Activated T-helper 1 cell treated with anti-CD3 and anti-CD28 coated beads, Interleukin-2, amount 50 U/mL, for 16 hours (primary cell): ENCODE measurements at regions not wholly inside any gene's neighbourhood (a gene's known extent, or its start where the extent isn't known, plus 50 kb on each side); places are given as distances from the start of the nearest gene placed in this dataset.

Experiments
- DNase-seq, 2 donors: peaks; one replicate each; pipeline ENCODE4 v3.0.0-alpha.2; 2020; ENCODE audit warnings: low read depth in 1 of 2, low spot score in 1 of 2

- DNase-seq: no peak
Measured at GRCh38 chr14:97546491-97547230, 749.5 kb downstream of the VRK1 start.

- no peak for DNase-seq
Measured at GRCh38 chr14:97550463-97550862, 753.3 kb downstream of the VRK1 start.

GRCh38 chr14:97554597-97554996, 757.4 kb downstream of the VRK1 start:
- DNase-seq: no peak

- DNase-seq: no peak
Measured at GRCh38 chr14:97564334-97564733, 767.2 kb downstream of the VRK1 start.

DNA sequence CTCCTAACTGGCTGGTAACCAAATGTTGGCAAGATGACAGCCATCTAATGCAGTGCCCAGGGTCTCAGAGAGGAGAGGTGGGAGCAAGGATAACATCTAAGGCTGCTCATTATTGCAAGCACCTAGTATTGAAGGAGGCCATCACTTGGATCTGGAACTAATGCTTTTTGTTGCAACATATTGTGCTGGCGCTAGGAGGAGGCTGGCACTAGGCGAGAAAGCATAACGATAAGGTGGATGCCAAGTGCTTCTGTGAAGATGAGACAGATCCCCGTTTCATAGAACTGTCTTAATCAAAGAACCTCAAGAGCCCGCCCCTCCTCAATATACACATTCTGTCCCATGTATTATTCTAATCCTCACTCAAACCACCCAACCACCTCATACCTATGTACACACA, 774.0 kb downstream of the VRK1 start:
- DNase-seq: no peak

GRCh38 chr14:97571866-97572555, 774.8 kb downstream of the VRK1 start:
- no peak for DNase-seq

DNA sequence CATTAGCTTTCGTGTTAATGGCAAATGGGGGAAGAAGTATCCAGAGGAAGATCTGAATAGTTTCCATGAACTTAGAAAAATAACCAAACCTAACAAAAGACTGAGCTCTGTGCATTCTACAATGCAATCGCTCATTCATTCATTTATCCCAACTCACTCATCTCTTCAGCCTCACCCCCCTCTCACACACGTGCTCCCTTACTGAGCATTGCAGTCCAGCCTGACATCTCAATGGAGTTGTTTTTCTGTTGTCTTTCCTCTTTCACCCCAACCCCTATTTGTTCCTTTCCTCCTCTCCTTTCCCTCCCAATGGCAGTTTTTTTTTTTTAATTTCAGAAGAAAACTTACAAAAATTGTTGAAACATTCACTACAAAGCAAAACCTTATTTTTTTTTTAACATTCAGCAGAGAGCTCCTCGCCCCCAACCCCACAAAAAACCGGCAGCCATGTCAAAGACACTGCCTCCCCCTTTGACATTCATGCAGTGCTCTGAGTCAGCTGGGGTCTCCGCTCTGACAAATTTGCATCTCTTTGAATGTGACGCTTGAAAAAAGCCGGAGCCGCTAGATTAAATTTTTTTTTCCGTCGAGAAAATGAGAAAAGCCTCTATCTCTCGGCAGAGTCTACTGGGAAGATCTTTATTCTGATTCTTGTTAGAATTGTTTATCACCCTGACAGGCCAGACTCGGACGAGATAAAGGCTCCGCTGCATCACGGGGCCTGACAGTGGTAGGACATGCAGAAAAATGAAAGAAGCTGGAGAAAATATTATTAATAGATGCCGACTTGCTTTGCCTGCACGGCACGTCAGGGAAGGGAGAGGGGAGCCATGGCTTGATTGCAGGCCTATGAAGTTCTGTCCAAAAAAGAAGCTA, 775.6 kb downstream of the VRK1 start:
- no peak for DNase-seq

GRCh38 chr14:97575677-97576076, 778.5 kb downstream of the VRK1 start:
- no peak for DNase-seq

DNA sequence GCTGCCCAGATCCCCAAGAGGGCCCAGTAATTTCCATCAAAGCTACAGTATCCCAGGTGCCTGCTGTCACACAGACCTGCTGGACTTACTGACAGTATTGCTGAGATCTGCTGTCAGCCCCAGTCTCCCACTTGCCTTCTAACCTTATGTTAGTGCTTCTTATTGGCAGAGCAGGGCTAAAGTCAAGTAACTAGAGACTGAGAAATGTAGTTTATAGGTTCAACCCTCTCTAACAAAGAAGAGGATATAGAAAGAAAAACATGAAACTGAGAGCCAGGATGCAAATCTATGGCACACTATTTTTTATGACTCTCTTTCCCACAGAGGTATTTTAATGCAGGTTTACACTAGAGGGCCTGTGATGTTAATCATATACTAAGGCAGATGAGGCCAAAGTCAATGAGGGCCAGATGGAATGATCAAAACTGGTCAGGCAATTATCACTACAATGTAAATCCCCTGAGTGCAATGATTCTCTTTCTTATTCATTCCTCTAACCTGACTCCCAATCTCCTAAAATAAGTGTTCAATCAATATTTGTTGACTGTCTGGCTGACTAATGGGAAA, 781.9 kb downstream of the VRK1 start:
- DNase-seq: no peak

GRCh38 chr14:97581016-97581415, 783.8 kb downstream of the VRK1 start:
- DNase-seq: no peak

GRCh38 chr14:97582022-97582421, 784.8 kb downstream of the VRK1 start:
- DNase-seq: no peak

- no peak for DNase-seq
Measured at GRCh38 chr14:97584528-97584927, 787.3 kb downstream of the VRK1 start.

- DNase-seq: no peak
Measured at GRCh38 chr14:97592341-97592980, 795.3 kb downstream of the VRK1 start.

- DNase-seq: no peak
Measured at GRCh38 chr14:97594306-97594705, 797.1 kb downstream of the VRK1 start.

DNA sequence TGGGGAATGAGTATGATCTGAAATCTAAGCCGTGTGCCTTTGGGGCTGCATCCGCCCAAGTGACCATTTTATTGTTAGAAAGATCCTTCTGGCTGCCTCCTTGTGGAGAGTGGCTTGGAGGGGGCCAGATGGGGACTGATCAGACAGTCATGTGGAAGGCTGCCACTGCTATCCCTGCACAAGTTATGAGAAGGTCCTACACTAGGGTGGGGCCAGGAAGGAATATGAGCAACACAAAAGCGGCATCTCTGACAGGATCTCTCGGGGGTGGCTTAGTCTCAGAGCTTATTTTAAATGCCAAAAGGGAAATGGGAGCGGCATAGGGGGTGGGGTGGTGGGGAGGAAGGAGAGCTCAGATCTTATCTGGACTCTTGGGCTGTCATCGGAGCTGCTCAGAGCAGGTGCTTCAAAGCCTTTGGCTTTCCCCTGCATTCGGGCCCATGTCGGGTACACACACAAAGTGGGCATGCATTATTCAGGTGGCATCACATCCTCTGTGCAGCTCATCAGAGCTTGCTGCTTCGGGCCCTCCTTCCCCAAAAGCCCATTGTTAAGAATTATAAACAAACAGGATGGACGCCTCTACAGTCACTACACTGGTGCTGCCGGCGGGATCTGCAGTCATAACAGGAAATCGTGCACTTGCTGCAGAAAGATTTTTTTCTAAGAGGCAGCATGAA, 805.4 kb downstream of the VRK1 start:
- DNase-seq: peak; percentile 41 to 57

GRCh38 chr14:97603201-97603600, 806.0 kb downstream of the VRK1 start:
- peak in 1 of 2 donors; percentile 26 for DNase-seq

DNA sequence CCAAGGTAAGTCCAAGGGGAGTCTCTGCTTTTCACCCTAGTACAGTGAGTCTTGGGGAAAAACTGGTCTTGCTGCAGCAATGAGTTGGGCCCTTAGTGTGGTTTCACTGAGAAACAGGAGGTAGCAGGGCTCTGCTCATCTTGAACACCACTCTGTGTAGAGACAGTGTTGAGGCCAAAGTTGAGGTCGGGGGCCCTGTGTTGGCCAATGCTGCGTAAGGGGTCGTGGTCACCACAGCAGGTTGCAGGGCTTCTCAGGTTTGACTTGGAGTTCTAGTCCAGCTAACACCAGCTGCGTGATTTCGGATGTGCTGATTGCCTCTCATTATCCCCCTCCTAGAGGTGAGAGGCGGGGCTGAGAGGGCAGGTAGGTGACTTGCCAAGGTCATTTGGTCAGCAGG, 807.5 kb downstream of the VRK1 start:
- no peak for DNase-seq

DNA sequence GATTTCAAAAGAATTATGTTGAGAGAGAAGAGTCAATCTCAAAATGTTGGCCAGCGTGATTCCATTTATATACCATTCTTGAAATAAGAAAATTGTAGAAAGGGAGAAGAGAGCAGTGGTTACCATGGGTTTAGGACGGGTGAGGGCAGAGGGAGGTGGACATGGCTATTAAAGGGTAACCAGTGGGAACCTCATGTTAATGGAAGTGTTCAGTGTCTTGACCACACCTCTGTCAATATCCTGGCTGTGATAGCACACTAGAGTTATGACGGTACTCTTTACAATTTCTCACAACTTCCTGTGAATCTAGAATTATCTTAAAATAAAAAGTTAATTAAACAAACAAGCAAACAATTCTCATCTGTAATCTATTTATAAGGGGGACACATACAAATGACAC, 821.2 kb downstream of the VRK1 start:
- DNase-seq: no peak

DNA sequence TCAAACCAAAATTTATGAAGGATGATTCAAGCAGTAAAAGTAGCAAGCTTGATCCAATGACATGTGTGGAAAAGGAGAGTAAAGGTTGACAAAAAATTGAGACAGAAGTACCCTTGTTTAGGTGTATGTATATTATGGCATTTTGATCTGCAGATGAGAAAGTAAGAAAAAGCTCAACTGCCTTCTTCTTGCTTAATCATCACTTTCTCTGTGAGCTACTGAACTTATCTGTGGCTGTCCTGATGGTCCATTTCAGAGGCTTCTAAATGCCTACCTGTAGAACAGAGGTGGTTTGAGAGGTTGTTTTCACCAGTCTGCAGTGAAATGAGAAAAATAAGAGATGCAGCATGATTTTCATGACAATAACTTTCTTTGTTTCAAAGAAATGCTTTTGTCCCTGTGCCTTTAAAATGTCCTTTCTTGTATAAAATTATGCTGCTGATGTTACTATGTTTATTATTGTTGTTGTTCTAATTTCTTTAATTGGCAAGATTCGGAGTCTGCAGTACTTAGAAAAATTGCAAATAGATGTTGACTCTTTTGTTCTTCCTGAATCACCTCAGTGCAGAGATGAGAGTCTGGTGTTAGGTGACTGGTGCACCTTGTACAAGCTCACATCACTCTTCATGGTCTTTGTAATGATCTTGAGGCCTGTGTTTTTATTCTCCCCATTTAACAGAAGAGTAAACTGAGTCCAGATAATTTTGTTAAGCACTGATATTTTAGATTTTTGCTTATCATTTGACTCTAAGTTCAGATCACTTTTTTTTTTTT, 821.9 kb downstream of the VRK1 start:
- no peak for DNase-seq

DNA sequence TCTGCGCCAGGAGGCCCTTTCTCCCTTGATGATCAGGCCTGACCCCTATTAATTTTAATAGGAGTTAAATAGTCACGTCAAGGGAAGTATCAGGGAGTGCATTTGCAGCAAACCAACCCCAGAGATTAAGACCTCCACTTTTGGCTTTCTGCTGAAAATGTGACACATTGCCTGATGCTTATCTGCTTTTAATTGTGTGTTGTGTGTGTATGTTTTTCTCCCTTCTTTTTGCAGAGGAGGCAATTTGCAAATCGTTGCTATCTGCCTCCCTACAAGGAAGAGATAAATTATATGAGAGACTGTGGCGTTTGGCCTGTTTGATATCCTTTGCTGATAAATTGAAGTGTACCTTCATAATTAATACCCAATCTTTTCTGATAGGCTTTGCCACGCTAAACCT, 822.9 kb downstream of the VRK1 start:
- no peak for DNase-seq
